GM23338 (cell line): ENCODE measurements at regions not wholly inside any gene's neighbourhood (a gene's known extent, or its start where the extent isn't known, plus 50 kb on each side); places are given as distances from the start of the nearest gene placed in this dataset.

Experiments
- ATAC-seq: fragments of 200-7000 bp; cut with Tn5 transposase; 3 replicates; pipeline ENCODE4 v1.9.1; 2020
- DNase-seq: peaks from one replicate; pipeline ENCODE4 v3.0.0-alpha.2; 2015; ENCODE audit warnings: low spot score
- H2AFZ ChIP-seq: fragments of 200-600 bp; sonication (generic); 2 replicates; pipeline ENCODE4 v1.8.0; 2016; ENCODE audit warnings: antibody characterized with exemption, mild to moderate bottlenecking, moderate library complexity
- H3F3A ChIP-seq: fragments of 200-600 bp; sonication (generic); replicated peaks from 2 replicates; pipeline ENCODE4 v1.8.0; 2017; ENCODE audit warnings: antibody characterized with exemption, mixed run types, low read depth
- H3K27ac ChIP-seq: fragments of 200-600 bp; sonication (generic); 2 replicates; pipeline ENCODE4 v1.6.1; 2016; ENCODE audit warnings: low read depth
- H3K27me3 ChIP-seq: fragments of 200-600 bp; sonication (generic); 2 replicates; pipeline ENCODE4 v1.8.0; 2016; ENCODE audit warnings: mild to moderate bottlenecking, mixed run types, moderate library complexity; ENCODE audit not compliant: insufficient read depth
- H3K36me3 ChIP-seq: fragments of 200-600 bp; sonication (generic); 2 replicates; pipeline ENCODE4 v1.8.0; 2016; ENCODE audit warnings: mild to moderate bottlenecking; ENCODE audit not compliant: insufficient read depth
- H3K4me1 ChIP-seq: fragments of 200-600 bp; sonication (generic); 2 replicates; pipeline ENCODE4 v1.8.0; 2016; ENCODE audit warnings: mild to moderate bottlenecking, moderate library complexity; ENCODE audit not compliant: insufficient read depth
- H3K4me2 ChIP-seq: fragments of 200-600 bp; sonication (generic); 2 replicates; pipeline ENCODE4 v1.7.1; 2017; ENCODE audit warnings: mixed run types
- H3K4me3 ChIP-seq: fragments of 200-600 bp; sonication (generic); 2 replicates; pipeline ENCODE4 v1.6.1; 2016; ENCODE audit warnings: mixed run types
- H3K79me2 ChIP-seq: fragments of 200-600 bp; sonication (generic); replicated peaks from 2 replicates; pipeline ENCODE4 v1.8.0; 2017; ENCODE audit warnings: mild to moderate bottlenecking; ENCODE audit not compliant: insufficient read depth
- H3K9me2 ChIP-seq: fragments of 200-600 bp; sonication (generic); 2 replicates; pipeline ENCODE4 v1.8.0; 2017; ENCODE audit not compliant: insufficient read depth
- H4K20me1 ChIP-seq: fragments of 200-600 bp; sonication (generic); replicated peaks from 2 replicates; pipeline ENCODE4 v1.8.0; 2017; ENCODE audit warnings: mild to moderate bottlenecking; ENCODE audit not compliant: insufficient read depth
- H3K27ac Mint-ChIP-seq: 2 replicates; pipeline ENCODE4 v1.8.0; 2020; ENCODE audit warnings: inconsistent platforms, mild to moderate bottlenecking, moderate library complexity, mixed read lengths
- H3K27me3 Mint-ChIP-seq: 3 replicates; pipeline ENCODE4 v1.8.0; 2022; ENCODE audit warnings: low read depth, mild to moderate bottlenecking, moderate library complexity, mixed read lengths, inconsistent platforms; ENCODE audit not compliant: insufficient read depth, poor library complexity
- H3K36me3 Mint-ChIP-seq: 3 replicates; pipeline ENCODE4 v1.8.0; 2021; ENCODE audit warnings: low read depth, mild to moderate bottlenecking, inconsistent platforms, moderate library complexity, mixed read lengths
- H3K4me1 Mint-ChIP-seq: 3 replicates; pipeline ENCODE4 v1.8.0; 2020; ENCODE audit warnings: mild to moderate bottlenecking, inconsistent platforms, mixed read lengths
- H3K4me3 Mint-ChIP-seq: 3 replicates; pipeline ENCODE4 v1.8.0; 2021; ENCODE audit warnings: moderate library complexity, mild to moderate bottlenecking, inconsistent platforms, mixed read lengths
- H3K9me3 Mint-ChIP-seq: 3 replicates; pipeline ENCODE4 v1.8.0; 2020; ENCODE audit warnings: moderate library complexity, mild to moderate bottlenecking, inconsistent platforms, mixed read lengths
- CREB1 ChIP-seq: fragments of 250-450 bp; sonication (Bioruptor Pico); IDR thresholded peaks from 2 replicates; pipeline ENCODE4 v1.5.0; 2020; ENCODE audit warnings: low read depth, mild to moderate bottlenecking, moderate library complexity
- EZH2 ChIP-seq: fragments of 200-600 bp; sonication (generic); IDR thresholded peaks from one replicate; pipeline ENCODE4 v1.8.0; 2017; ENCODE audit warnings: antibody characterized with exemption, mild to moderate bottlenecking, low read depth; ENCODE audit not compliant: unreplicated experiment
- STAT1 ChIP-seq: IDR thresholded peaks from one replicate; pipeline ENCODE4 v1.6.1; 2016; ENCODE audit warnings: antibody characterized with exemption; ENCODE audit not compliant: unreplicated experiment
- ZNF114 ChIP-seq: fragments of 250-450 bp; sonication (Bioruptor Pico); IDR thresholded peaks from 2 replicates; pipeline ENCODE4 v1.5.0; 2020; ENCODE audit warnings: mild to moderate bottlenecking, moderate library complexity
- ZNF331 ChIP-seq: fragments of 250-450 bp; sonication (Bioruptor Pico); IDR thresholded peaks from 2 replicates; pipeline ENCODE4 v1.5.0; 2020; ENCODE audit warnings: low read depth, mild to moderate bottlenecking, moderate library complexity
- TF ChIP-seq, protein P1 (sequence below), 2 experiments: fragments of 200-600 bp in 1 of 2; sonication (generic) in 1 of 2; conservative IDR thresholded peaks; 2 replicates each; pipeline versions ENCODE4 v1.5.1 to v1.6.1; 2016 to 2017; ENCODE audit warnings: antibody characterized with exemption in 2 of 2, low read depth in 2 of 2, mild to moderate bottlenecking in 2 of 2, moderate library complexity in 1 of 2

- no peak overlapping the region for H3K27ac ChIP-seq
- H3K27ac Mint-ChIP-seq = no peak overlapping the region
- ATAC-seq (no peak), DNase-seq (no peak)
- H3K27me3 Mint-ChIP-seq = no peaks in the 10 kb centered on the region
- no peaks in the 10 kb centered on the region for H3K27me3 ChIP-seq
- peaks cover 6% of the 10 kb centered on the region; the same call in 2 of the 3 replicates for H3K4me1 Mint-ChIP-seq
- no peaks in the 10 kb centered on the region for H4K20me1 ChIP-seq
- H3K4me1 ChIP-seq = peaks cover 12% of the 10 kb centered on the region
- no peak overlapping the region for H3K4me3 ChIP-seq
- no peak for TF ChIP-seq ZNF331 (CRISPR knock-in tag)
- TF ChIP-seq STAT1 = no peak
- TF ChIP-seq, protein P1, sequence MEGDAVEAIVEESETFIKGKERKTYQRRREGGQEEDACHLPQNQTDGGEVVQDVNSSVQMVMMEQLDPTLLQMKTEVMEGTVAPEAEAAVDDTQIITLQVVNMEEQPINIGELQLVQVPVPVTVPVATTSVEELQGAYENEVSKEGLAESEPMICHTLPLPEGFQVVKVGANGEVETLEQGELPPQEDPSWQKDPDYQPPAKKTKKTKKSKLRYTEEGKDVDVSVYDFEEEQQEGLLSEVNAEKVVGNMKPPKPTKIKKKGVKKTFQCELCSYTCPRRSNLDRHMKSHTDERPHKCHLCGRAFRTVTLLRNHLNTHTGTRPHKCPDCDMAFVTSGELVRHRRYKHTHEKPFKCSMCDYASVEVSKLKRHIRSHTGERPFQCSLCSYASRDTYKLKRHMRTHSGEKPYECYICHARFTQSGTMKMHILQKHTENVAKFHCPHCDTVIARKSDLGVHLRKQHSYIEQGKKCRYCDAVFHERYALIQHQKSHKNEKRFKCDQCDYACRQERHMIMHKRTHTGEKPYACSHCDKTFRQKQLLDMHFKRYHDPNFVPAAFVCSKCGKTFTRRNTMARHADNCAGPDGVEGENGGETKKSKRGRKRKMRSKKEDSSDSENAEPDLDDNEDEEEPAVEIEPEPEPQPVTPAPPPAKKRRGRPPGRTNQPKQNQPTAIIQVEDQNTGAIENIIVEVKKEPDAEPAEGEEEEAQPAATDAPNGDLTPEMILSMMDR (conservative IDR thresholded peaks at IDR 0.05; ENCODE audit: low read depth in 2 of 2) = no peak
- TF ChIP-seq EZH2 = no peak
- no peak for TF ChIP-seq ZNF114 (CRISPR knock-in tag)
- H3K9me3 Mint-ChIP-seq = no peaks in the 10 kb centered on the region
- H2AFZ ChIP-seq = no peak overlapping the region
- no peaks in the 10 kb centered on the region for H3K79me2 ChIP-seq
- no peaks in the 10 kb centered on the region for H3K36me3 Mint-ChIP-seq
- no peaks in the 10 kb centered on the region for H3F3A ChIP-seq
- H3K36me3 ChIP-seq = no peaks in the 10 kb centered on the region
- no peak overlapping the region for H3K4me3 Mint-ChIP-seq
- H3K4me2 ChIP-seq = no peak overlapping the region
- H3K9me2 ChIP-seq = 0 out of 2 replicates have a peak, but pooled peaks cover 3% of the 10 kb centered on the region
Observed at GRCh38 chr4:164508771-164509170, 245.2 kb upstream of the SMIM31 start.

- H3K27ac Mint-ChIP-seq = no peak overlapping the region
- no peak overlapping the region for H3K27ac ChIP-seq
Observed at GRCh38 chr4:164509951-164510350, 244.0 kb upstream of the SMIM31 start.

More at GRCh38 chr4:164509951-164510350, 244.0 kb upstream of the SMIM31 start:
- no peak overlapping the region for H3K4me3 Mint-ChIP-seq
- H2AFZ ChIP-seq = no peak overlapping the region
- TF ChIP-seq ZNF114 (CRISPR knock-in tag) (no peak), CREB1 (CRISPR knock-in tag) (no peak), ZNF331 (CRISPR knock-in tag) (no peak)
- TF ChIP-seq, protein P1 (conservative IDR thresholded peaks at IDR 0.05; ENCODE audit: low read depth in 2 of 2) = no peak
- H3K4me1 ChIP-seq = peaks cover 12% of the 10 kb centered on the region
- no peaks in the 10 kb centered on the region for H3K27me3 ChIP-seq
- DNase-seq (no peak), ATAC-seq (no peak)
- H3K36me3 Mint-ChIP-seq = no peaks in the 10 kb centered on the region
- H3K9me2 ChIP-seq = 0 out of 2 replicates have a peak, but pooled peaks cover 3% of the 10 kb centered on the region
- no peaks in the 10 kb centered on the region for H3K79me2 ChIP-seq
- no peaks in the 10 kb centered on the region for H3K9me3 Mint-ChIP-seq
- no peaks in the 10 kb centered on the region for H3F3A ChIP-seq
- H3K4me3 ChIP-seq = no peak overlapping the region
- no peak overlapping the region for H3K4me2 ChIP-seq
- H3K36me3 ChIP-seq = no peaks in the 10 kb centered on the region
- H3K27me3 Mint-ChIP-seq = no peaks in the 10 kb centered on the region
- H4K20me1 ChIP-seq = no peaks in the 10 kb centered on the region
- peaks cover 6% of the 10 kb centered on the region; the same call in 2 of the 3 replicates for H3K4me1 Mint-ChIP-seq
